Parathyroid adenoma (tissue), 2 donors: ENCODE measurements at regions not wholly inside any gene's neighbourhood (a gene's known extent, or its start where the extent isn't known, plus 50 kb on each side); places are given as distances from the start of the nearest gene placed in this dataset.

Experiments used
- H2AFZ ChIP-seq: fragments of 300-600 bp; sonication (generic); one replicate; pipeline ENCODE4 v1.7.0; 2017; ENCODE audit warnings: antibody characterized with exemption, mild to moderate bottlenecking
- H3K27ac ChIP-seq: fragments of 300-600 bp; sonication (generic); one replicate; pipeline ENCODE4 v1.7.0; 2017
- H3K27me3 ChIP-seq: fragments of 300-600 bp; sonication (generic); one replicate; pipeline ENCODE4 v1.7.0; 2017; ENCODE audit warnings: low read length; ENCODE audit not compliant: control insufficient read depth, insufficient read depth
- H3K36me3 ChIP-seq: fragments of 300-600 bp; sonication (generic); one replicate; pipeline ENCODE4 v1.7.0; 2017; ENCODE audit warnings: low read length; ENCODE audit not compliant: control insufficient read depth, insufficient read depth
- H3K4me1 ChIP-seq: fragments of 300-600 bp; sonication (generic); one replicate; pipeline ENCODE4 v1.7.0; 2017; ENCODE audit warnings: control low read depth
- H3K4me2 ChIP-seq: fragments of 300-600 bp; sonication (generic); one replicate; pipeline ENCODE4 v1.7.0; 2017; ENCODE audit warnings: low read length
- H3K4me3 ChIP-seq: fragments of 300-600 bp; sonication (generic); one replicate; pipeline ENCODE4 v1.7.0; 2017; ENCODE audit warnings: low read depth, low read length
- H3K79me2 ChIP-seq: fragments of 300-600 bp; sonication (generic); one replicate; pipeline ENCODE4 v1.7.0; 2017; ENCODE audit warnings: control low read depth
- H3K9ac ChIP-seq: fragments of 300-600 bp; sonication (generic); one replicate; pipeline ENCODE4 v1.7.0; 2017; ENCODE audit warnings: mild to moderate bottlenecking
- H3K9me3 ChIP-seq: fragments of 300-600 bp; sonication (generic); one replicate; pipeline ENCODE4 v1.7.0; 2017; ENCODE audit warnings: low read length; ENCODE audit not compliant: control insufficient read depth
- TF ChIP-seq, protein P1 (sequence below): fragments of 300-600 bp; sonication (generic); IDR thresholded peaks from one replicate; pipeline ENCODE4 v1.7.0; 2017; ENCODE audit warnings: antibody characterized with exemption, mild to moderate bottlenecking
- donor health status: primary hyperparathyroidism.

DNA sequence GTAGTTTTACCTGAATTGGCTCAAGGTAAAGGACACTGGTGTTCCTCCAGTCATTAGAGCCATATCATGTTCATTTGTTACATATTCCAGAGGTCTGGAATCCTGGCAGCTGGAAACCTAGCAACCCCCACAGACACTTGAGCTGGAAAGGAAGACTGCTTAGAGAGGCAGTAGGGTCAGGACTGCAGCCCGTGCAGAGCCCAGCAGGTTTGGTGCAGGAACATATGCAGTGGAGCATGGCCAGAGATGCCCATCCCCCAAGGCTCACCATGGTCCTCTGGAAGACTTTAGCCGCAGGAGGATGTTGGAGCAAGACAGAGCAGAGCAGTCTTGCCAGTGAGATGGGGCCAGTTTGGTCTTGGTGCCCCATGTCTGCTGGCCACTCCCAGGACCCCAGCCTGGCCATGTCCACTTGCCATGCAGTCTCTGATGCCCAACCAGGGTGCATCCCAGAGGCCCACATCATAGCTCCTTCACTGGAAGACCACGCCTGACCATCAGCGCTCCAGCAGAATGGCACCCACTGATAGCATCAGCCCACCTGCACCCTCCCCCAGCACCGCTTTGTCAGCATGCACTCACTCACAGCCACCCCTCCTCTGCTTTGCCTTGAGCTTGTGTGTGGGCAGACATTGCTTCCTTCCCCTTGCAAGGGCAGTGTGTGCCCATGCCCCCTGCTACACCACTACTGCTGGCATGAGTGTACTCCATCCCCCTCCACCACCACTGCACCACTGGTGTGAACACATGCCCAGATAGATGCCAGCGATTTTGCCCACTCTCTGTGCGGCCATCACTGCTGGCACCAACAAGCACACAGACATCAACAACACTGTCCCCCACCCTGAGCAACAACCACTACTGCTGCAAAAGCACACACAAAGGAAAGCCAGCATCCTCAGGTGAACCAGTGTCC lies 190.3 kb upstream of the SPOCK3 start:
- Histone ChIP-seq H3K36me3 (no peaks in the 10 kb centered on the region), H3K4me2 (no peak overlapping the region), H2AFZ (no peak overlapping the region), H3K9ac (no peak overlapping the region), H3K27ac (no peak overlapping the region), H3K79me2 (no peaks in the 10 kb centered on the region), H3K9me3 (no peaks in the 10 kb centered on the region), H3K4me3 (no peak overlapping the region), H3K4me1 (no peaks in the 10 kb centered on the region), H3K27me3 (no peaks in the 10 kb centered on the region)
- TF ChIP-seq, protein P1, sequence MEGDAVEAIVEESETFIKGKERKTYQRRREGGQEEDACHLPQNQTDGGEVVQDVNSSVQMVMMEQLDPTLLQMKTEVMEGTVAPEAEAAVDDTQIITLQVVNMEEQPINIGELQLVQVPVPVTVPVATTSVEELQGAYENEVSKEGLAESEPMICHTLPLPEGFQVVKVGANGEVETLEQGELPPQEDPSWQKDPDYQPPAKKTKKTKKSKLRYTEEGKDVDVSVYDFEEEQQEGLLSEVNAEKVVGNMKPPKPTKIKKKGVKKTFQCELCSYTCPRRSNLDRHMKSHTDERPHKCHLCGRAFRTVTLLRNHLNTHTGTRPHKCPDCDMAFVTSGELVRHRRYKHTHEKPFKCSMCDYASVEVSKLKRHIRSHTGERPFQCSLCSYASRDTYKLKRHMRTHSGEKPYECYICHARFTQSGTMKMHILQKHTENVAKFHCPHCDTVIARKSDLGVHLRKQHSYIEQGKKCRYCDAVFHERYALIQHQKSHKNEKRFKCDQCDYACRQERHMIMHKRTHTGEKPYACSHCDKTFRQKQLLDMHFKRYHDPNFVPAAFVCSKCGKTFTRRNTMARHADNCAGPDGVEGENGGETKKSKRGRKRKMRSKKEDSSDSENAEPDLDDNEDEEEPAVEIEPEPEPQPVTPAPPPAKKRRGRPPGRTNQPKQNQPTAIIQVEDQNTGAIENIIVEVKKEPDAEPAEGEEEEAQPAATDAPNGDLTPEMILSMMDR, result no peak

DNA sequence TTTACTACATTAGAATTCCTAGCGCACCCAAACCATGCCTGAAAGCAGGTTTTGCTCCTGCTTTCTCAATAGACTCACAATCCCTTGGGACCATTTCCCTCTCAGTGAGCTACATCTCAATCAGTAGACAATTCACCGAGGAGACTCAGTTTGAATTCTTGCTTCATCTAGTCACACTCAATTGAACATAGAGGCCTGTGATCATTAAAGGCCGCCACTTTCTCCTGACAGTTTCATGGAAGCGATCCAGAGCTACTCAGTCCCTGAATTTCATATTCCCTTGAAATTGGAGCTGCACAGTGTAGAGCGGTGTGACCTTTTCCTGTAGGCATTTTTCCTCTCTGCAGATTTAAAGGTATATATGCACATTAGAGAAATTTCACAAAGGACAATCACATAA lies 193.9 kb upstream of the SPOCK3 start:
- no peaks in the 10 kb centered on the region for H3K27me3 ChIP-seq

DNA sequence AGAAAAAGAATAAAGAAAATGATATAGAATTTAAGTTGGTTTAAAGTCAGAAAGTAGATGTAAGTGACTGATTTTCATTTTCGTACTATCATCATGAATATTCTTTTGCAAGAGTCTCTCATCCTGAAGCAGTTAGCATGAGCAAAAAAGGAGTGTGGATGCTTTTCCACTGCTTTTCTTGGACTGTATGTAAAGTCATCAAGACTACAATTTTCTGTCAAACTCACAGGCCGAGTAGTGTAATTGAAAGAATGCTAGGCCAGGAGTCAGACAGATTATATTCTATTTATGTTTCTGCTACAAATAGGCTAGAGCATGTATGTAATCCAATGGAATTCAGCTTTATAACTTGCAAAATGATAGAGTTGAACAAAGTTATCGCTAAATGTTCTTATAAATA lies 197.1 kb upstream of the SPOCK3 start:
- H3K4me2 ChIP-seq, result no peak overlapping the region
- H3K4me1 ChIP-seq, result no peaks in the 10 kb centered on the region
- TF ChIP-seq, protein P1, result no peak
- no peak overlapping the region for H3K27ac ChIP-seq
- no peak overlapping the region for H3K4me3 ChIP-seq
- no peaks in the 10 kb centered on the region for H3K9me3 ChIP-seq
- no peaks in the 10 kb centered on the region for H3K36me3 ChIP-seq
- H3K79me2 ChIP-seq, result no peaks in the 10 kb centered on the region
- H3K27me3 ChIP-seq, result no peaks in the 10 kb centered on the region
- no peak overlapping the region for H3K9ac ChIP-seq
- no peak overlapping the region for H2AFZ ChIP-seq

More for the DNA sequence above, 193.9 kb upstream of the SPOCK3 start:
- no peak overlapping the region for H2AFZ ChIP-seq
- no peaks in the 10 kb centered on the region for H3K9me3 ChIP-seq
- no peak overlapping the region for H3K4me3 ChIP-seq
- H3K4me2 ChIP-seq, result no peak overlapping the region
- H3K9ac ChIP-seq, result no peak overlapping the region
- TF ChIP-seq, protein P1, result no peak
- H3K4me1 ChIP-seq, result no peaks in the 10 kb centered on the region
- no peaks in the 10 kb centered on the region for H3K36me3 ChIP-seq
- H3K79me2 ChIP-seq, result no peaks in the 10 kb centered on the region
- H3K27ac ChIP-seq, result no peak overlapping the region

DNA sequence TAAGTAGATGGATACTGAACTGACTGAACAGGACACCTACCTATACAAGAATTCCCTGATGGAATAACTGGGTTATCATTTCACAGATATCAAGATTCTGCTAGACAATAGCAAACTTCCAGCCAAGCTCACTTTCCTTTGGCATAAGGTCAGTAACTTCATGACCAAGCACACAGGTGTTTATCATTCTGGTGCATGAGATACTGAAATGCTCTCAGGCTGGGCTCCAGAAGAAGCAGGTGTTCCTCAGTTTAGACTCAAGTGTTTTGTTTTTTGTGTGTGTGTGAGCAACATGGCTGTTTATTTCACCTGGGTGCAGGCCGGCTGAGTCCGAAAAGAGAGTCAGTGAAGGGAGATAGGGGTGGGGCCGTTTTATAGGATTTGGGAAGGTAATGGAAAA lies 201.5 kb upstream of the SPOCK3 start:
- TF ChIP-seq, protein P1, result no peak
- Histone ChIP-seq H3K4me2 (no peak overlapping the region), H2AFZ (no peak overlapping the region), H3K9ac (no peak overlapping the region), H3K79me2 (no peaks in the 10 kb centered on the region), H3K9me3 (no peaks in the 10 kb centered on the region), H3K27me3 (no peaks in the 10 kb centered on the region), H3K4me1 (no peaks in the 10 kb centered on the region), H3K27ac (no peak overlapping the region), H3K36me3 (no peaks in the 10 kb centered on the region), H3K4me3 (no peak overlapping the region)

DNA sequence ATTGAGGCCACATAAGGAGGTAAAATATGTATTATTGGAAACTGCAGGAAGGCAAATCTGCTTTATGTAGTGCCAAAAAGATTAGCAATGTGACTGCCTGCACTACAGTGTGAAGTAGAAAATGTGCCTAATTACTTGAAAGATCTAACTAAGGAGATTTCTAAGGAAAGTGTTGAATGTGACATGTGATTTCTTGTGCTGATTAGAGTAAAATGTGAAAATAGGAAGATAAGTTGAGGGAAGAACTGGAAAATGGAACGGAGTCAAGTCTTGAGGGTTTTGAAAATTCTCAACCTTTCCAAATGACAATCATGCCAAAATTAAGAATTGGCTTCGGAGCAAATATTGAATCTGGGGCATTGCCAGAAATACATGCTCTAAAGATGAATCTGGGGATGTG lies 209.5 kb upstream of the SPOCK3 start:
- no peaks in the 10 kb centered on the region for H3K36me3 ChIP-seq
- H3K4me1 ChIP-seq, result no peaks in the 10 kb centered on the region
- no peak overlapping the region for H3K4me3 ChIP-seq
- H3K9me3 ChIP-seq, result no peaks in the 10 kb centered on the region
- no peak overlapping the region for H3K9ac ChIP-seq
- H3K79me2 ChIP-seq, result no peaks in the 10 kb centered on the region
- H3K27ac ChIP-seq, result no peak overlapping the region
- no peak overlapping the region for H2AFZ ChIP-seq
- TF ChIP-seq, protein P1, result no peak
- H3K4me2 ChIP-seq, result no peak overlapping the region
- H3K27me3 ChIP-seq, result no peaks in the 10 kb centered on the region
